GM23248 (cell line): ENCODE measurements at regions not wholly inside any gene's neighbourhood (a gene's known extent, or its start where the extent isn't known, plus 50 kb on each side); places are given as distances from the start of the nearest gene placed in this dataset.
A peak's percentile ranks its signal among the peaks of the same experiment; 100 is the strongest.
"Not testable (repeated sequence)": the region's sequence is repeated elsewhere in the genome, so short reads cannot be mapped to it uniquely, and the experiment has no call there.

Experiments used
- DNase-seq: peaks from one replicate; pipeline ENCODE4 v3.0.0-alpha.2; 2015
- H2AFZ ChIP-seq: fragments of 200-600 bp; sonication (generic); 2 replicates; pipeline ENCODE4 v1.6.1; 2016; ENCODE audit warnings: antibody characterized with exemption
- H3F3A ChIP-seq: fragments of 200-600 bp; sonication (generic); 2 replicates; pipeline ENCODE4 v1.6.1; 2016; ENCODE audit warnings: mild to moderate bottlenecking, antibody characterized with exemption, mixed run types; ENCODE audit not compliant: insufficient read depth
- H3K27ac ChIP-seq: fragments of 200-600 bp; sonication (generic); 2 replicates; pipeline ENCODE4 v1.5.1; 2016; ENCODE audit warnings: mild to moderate bottlenecking
- H3K27me3 ChIP-seq: fragments of 200-600 bp; sonication (generic); replicated peaks from 2 replicates; pipeline ENCODE4 v1.6.1; 2016; ENCODE audit warnings: mild to moderate bottlenecking; ENCODE audit not compliant: insufficient read depth
- H3K36me3 ChIP-seq: fragments of 200-600 bp; sonication (generic); 2 replicates; pipeline ENCODE4 v1.6.1; 2016; ENCODE audit warnings: low read depth, mild to moderate bottlenecking
- H3K4me1 ChIP-seq: fragments of 200-600 bp; sonication (generic); 2 replicates; pipeline ENCODE4 v1.6.1; 2016; ENCODE audit warnings: mild to moderate bottlenecking; ENCODE audit not compliant: insufficient read depth
- H3K4me2 ChIP-seq: fragments of 200-600 bp; sonication (generic); one replicate; pipeline ENCODE4 v1.6.1; 2016; ENCODE audit warnings: mild to moderate bottlenecking; ENCODE audit not compliant: unreplicated experiment
- H3K4me3 ChIP-seq: fragments of 200-600 bp; sonication (generic); 2 replicates; pipeline ENCODE4 v1.5.1; 2016; ENCODE audit warnings: mild to moderate bottlenecking
- H3K79me2 ChIP-seq: fragments of 200-600 bp; sonication (generic); 2 replicates; pipeline ENCODE4 v1.6.1; 2016; ENCODE audit warnings: mild to moderate bottlenecking; ENCODE audit not compliant: insufficient read depth
- H3K9ac ChIP-seq: fragments of 200-600 bp; sonication (generic); 2 replicates; pipeline ENCODE4 v1.6.1; 2016; ENCODE audit warnings: mild to moderate bottlenecking
- H3K9me2 ChIP-seq: fragments of 200-600 bp; sonication (generic); 2 replicates; pipeline ENCODE4 v1.6.1; 2016; ENCODE audit warnings: mixed run types, mild to moderate bottlenecking, moderate library complexity; ENCODE audit not compliant: insufficient read depth
- H3K9me3 ChIP-seq: fragments of 200-600 bp; sonication (generic); one replicate; pipeline ENCODE4 v1.6.1; 2017; ENCODE audit warnings: low read depth
- H4K20me1 ChIP-seq: fragments of 200-600 bp; sonication (generic); 2 replicates; pipeline ENCODE4 v1.6.0; 2016; ENCODE audit not compliant: insufficient read depth
- EZH2 ChIP-seq: fragments of 200-600 bp; sonication (generic); IDR thresholded peaks from 2 replicates; pipeline ENCODE4 v1.6.1; 2018; ENCODE audit warnings: antibody characterized with exemption, mild to moderate bottlenecking; ENCODE audit not compliant: insufficient read depth, poor library complexity, severe bottlenecking
- EZH2phosphoT487 ChIP-seq: fragments of 200-600 bp; sonication (generic); IDR thresholded peaks from 2 replicates; pipeline ENCODE4 v1.6.1; 2018; ENCODE audit warnings: antibody characterized with exemption, moderate library complexity, mild to moderate bottlenecking, low read depth; ENCODE audit not compliant: insufficient read depth
- WGBS, 2 experiments: methylation state at CpG; one replicate each; pipeline ENCODE4 v1.1.6; 2015 to 2017; ENCODE audit warnings: low lambda C conversion rate in 2 of 2, low coverage in 1 of 2; ENCODE audit errors: missing lambda C conversion rate in 2 of 2; 5-methylcytosine and 5-hydroxymethylcytosine counted together
- in situ Hi-C: fragments of 300-500 bp; cut with MboI; formaldehyde crosslinking; loops from 2 replicates; pipeline ENCODE4 v1.15.0; 2020

- Histone ChIP-seq H3K27ac (no peak overlapping the region), H3K4me2 (no peak overlapping the region), H3K9me2 (no peaks in the 10 kb centered on the region), H3K4me3 (no peak overlapping the region), H2AFZ (no peak overlapping the region), H3K9me3 (no peaks in the 10 kb centered on the region), H3K79me2 (no peaks in the 10 kb centered on the region), H3K27me3 (no peaks in the 10 kb centered on the region), H4K20me1 (no peaks in the 10 kb centered on the region), H3F3A (no peaks in the 10 kb centered on the region), H3K9ac (no peak overlapping the region), H3K4me1 (no peaks in the 10 kb centered on the region), H3K36me3 (no peaks in the 10 kb centered on the region)
- 2% methylated on average over 5 of the region's 5 CpGs for WGBS, 2 experiments
- DNase-seq, result no peak
- TF ChIP-seq EZH2 (no peak), EZH2phosphoT487 (no peak)
- in situ Hi-C loops, result no loop called here
Measured at GRCh38 chr19:20444202-20444885, 121.2 kb downstream of the ZNF737 start.

DNA sequence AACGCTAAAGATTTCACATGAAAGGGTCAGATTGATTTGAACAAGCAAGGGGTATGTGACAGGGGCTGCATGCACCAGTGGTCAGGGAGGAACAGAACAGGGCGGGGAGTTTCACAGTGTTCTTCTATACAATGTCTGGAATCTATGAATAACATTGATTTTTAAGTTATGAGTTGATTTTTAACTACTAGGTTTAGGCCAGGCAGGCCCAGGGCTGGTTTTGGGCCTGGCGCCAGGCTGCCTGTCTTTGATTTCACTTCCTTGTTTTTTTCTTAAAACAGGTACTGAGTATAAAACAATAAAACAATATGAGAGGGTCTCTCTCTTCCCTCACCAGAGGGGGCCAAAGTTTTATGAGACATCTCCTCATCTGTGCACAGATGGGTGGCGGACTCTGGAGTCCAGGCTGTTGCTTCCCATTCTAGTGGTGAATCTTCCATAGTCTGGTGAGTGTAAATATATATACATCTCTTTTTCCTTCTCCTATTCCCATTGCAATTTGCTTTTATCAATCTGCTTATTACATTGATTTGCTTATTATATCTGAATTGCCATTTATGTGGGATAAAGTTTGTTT is 133.2 kb downstream of the ZNF737 start:
- H3K9me3 ChIP-seq, H3K9ac ChIP-seq, H3K9me2 ChIP-seq, H3K36me3 ChIP-seq, in situ Hi-C loops, H3K79me2 ChIP-seq, DNase-seq, H3K27ac ChIP-seq, H4K20me1 ChIP-seq, H3F3A ChIP-seq, H2AFZ ChIP-seq, H3K4me1 ChIP-seq, H3K4me2 ChIP-seq, H3K4me3 ChIP-seq, H3K27me3 ChIP-seq: not testable (repeated sequence)
- WGBS, 2 experiments, result 9 to 17% methylated on average over 4 of the region's 4 CpGs

- H3K36me3 ChIP-seq, result no peaks in the 10 kb centered on the region
- H3K4me2 ChIP-seq, result no peak overlapping the region
- H3K9me2 ChIP-seq, result no peaks in the 10 kb centered on the region
- H2AFZ ChIP-seq, result no peak overlapping the region
- no peaks in the 10 kb centered on the region for H3K79me2 ChIP-seq
- 35 to 47% methylated on average over 5 of the region's 5 CpGs for WGBS, 2 experiments
- no peaks in the 10 kb centered on the region for H3K27me3 ChIP-seq
- TF ChIP-seq EZH2phosphoT487, result no peak
- no peak for TF ChIP-seq EZH2
- H3K9me3 ChIP-seq, result no peaks in the 10 kb centered on the region
- in situ Hi-C loops, result no loop called here
- no peak overlapping the region for H3K4me3 ChIP-seq
- H3F3A ChIP-seq, result no peaks in the 10 kb centered on the region
- no peaks in the 10 kb centered on the region for H4K20me1 ChIP-seq
- no peak overlapping the region for H3K9ac ChIP-seq
- no peak overlapping the region for H3K27ac ChIP-seq
- DNase-seq, result no peak
- no peaks in the 10 kb centered on the region for H3K4me1 ChIP-seq
Measured at GRCh38 chr19:20431826-20432225, 133.8 kb downstream of the ZNF737 start.

DNA sequence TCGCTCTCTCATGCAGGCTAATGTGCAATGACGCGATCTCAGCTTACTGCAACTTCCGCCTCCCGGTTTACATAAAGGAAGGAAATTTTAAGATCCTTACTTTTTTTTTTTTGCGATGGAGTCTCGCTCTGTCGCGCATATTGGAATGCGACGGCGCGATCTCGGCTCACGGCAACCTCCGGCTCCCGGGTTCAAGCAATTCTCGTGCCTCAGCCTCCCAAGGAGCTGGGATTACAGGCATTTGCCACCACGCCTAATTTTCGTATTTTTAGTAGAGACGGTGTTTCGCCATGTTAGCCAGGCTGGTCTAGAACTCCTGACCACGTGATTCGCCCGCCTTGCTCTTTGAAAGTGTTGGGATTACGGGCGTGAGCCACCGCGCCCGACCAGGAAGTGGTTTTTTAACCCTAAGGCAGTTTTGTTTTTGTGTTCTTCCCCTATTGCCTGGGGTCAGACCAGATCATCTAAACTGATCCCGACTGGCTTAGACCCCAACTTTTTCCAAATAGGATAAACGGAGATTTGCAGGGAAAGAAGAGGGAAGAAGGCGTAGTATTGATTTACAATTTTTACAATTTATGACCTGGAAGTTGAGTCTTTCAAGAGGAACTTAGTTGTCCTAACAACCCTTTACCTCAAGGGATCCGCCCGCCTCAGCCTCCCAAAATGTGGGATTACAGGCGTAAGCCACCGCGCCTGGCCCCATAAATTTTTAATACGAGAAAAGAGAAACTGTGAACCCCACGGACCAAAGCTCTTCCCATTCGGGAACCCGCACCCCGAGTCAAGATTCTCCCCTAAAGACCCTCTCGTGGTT is 142.0 kb downstream of the ZNF737 start:
- Histone ChIP-seq H4K20me1 (no peaks in the 10 kb centered on the region), H3K9ac (peak overlapping the region; percentile 99), H3K79me2 (peaks cover 39% of the 10 kb centered on the region), H3K27ac (peak overlapping the region; percentile 99), H3K4me1 (0 out of 2 replicates have a peak, but pooled peaks cover 5% of the 10 kb centered on the region), H3K27me3 (no peaks in the 10 kb centered on the region), H3K4me2 (peak overlapping the region; percentile 92), H3K9me3 (no peaks in the 10 kb centered on the region), H3K9me2 (no peaks in the 10 kb centered on the region), H3K36me3 (no peaks in the 10 kb centered on the region), H3F3A (peaks cover 24% of the 10 kb centered on the region), H3K4me3 (peak overlapping the region; percentile 96), H2AFZ (peak overlapping the region; percentile 99)
- WGBS, 2 experiments, result 1% methylated on average over 44 of the region's 44 CpGs
- peak; percentile 90 for DNase-seq
- in situ Hi-C loops, result no loop called here
- TF ChIP-seq EZH2phosphoT487, result no peak
- no peak for TF ChIP-seq EZH2
